ENCODE measurements at regions not wholly inside any gene's neighbourhood (a gene's known extent, or its start where the extent isn't known, plus 50 kb on each side); places are given as distances from the start of the nearest gene placed in this dataset.

GRCh38 chr2:175449616-175450015 is 268.1 kb upstream of the ATP5MC3 start:
- Mint-ChIP-seq H3K4me1 (ENCODE audit: low read depth) (no peaks in the 10 kb centered on the region), H3K4me3 (no peak overlapping the region), H3K27ac (no peak overlapping the region), H3K36me3 (ENCODE audit: low read depth) (no peaks in the 10 kb centered on the region), H3K27me3 (peaks cover 4% of the 10 kb centered on the region), H3K9me3 (no peaks in the 10 kb centered on the region)
- intact Hi-C loops (cut with micrococcal nuclease) = no loop called here
- POLR2A ChIA-PET = no interaction called here
- no peak for TF ChIP-seq CTCF (IDR thresholded peaks at IDR 0.05)
- CTCF ChIA-PET = no interaction called here
- DNase-seq (no peak), ATAC-seq (no peak)

- CTCF ChIA-PET = no interaction called here
- Mint-ChIP-seq H3K4me3 (no peak overlapping the region), H3K27me3 (peaks cover 3% of the 10 kb centered on the region), H3K9me3 (no peaks in the 10 kb centered on the region), H3K36me3 (ENCODE audit: low read depth) (no peaks in the 10 kb centered on the region), H3K27ac (no peak overlapping the region), H3K4me1 (ENCODE audit: low read depth) (no peaks in the 10 kb centered on the region)
- intact Hi-C loops (cut with micrococcal nuclease) = no loop called here
- POLR2A ChIA-PET = no interaction called here
- ATAC-seq (no peak), DNase-seq (no peak)
- TF ChIP-seq CTCF (IDR thresholded peaks at IDR 0.05) = no peak
These were observed 264.7 kb upstream of the ATP5MC3 start for GRCh38 chr2:175446201-175446600.

GRCh38 chr2:175445281-175445680 is 263.8 kb upstream of the ATP5MC3 start:
- Mint-ChIP-seq H3K4me3 (no peak overlapping the region), H3K27me3 (peaks cover 4% of the 10 kb centered on the region), H3K4me1 (ENCODE audit: low read depth) (no peaks in the 10 kb centered on the region), H3K9me3 (no peaks in the 10 kb centered on the region), H3K36me3 (ENCODE audit: low read depth) (no peaks in the 10 kb centered on the region), H3K27ac (no peak overlapping the region)
- intact Hi-C loops (cut with micrococcal nuclease) = no loop called here
- CTCF ChIA-PET = no interaction called here
- no peak for DNase-seq
- TF ChIP-seq CTCF (IDR thresholded peaks at IDR 0.05) = no peak
- no peak for ATAC-seq
- POLR2A ChIA-PET = no interaction called here

GRCh38 chr2:175442441-175442840 is 260.9 kb upstream of the ATP5MC3 start:
- POLR2A ChIA-PET = no interaction called here
- CTCF ChIA-PET = no interaction called here
- DNase-seq = no peak
- TF ChIP-seq CTCF (IDR thresholded peaks at IDR 0.05) = no peak
- H3K27me3 Mint-ChIP-seq = peaks cover 4% of the 10 kb centered on the region
- no peak for ATAC-seq
- no peaks in the 10 kb centered on the region for H3K9me3 Mint-ChIP-seq
- no peak overlapping the region for H3K4me3 Mint-ChIP-seq
- intact Hi-C loops (cut with micrococcal nuclease) = no loop called here
- H3K27ac Mint-ChIP-seq = no peak overlapping the region
- H3K36me3 Mint-ChIP-seq (ENCODE audit: low read depth) = no peaks in the 10 kb centered on the region
- no peaks in the 10 kb centered on the region for H3K4me1 Mint-ChIP-seq (ENCODE audit: low read depth)

GRCh38 chr2:175441181-175441761 is 259.8 kb upstream of the ATP5MC3 start:
- CTCF ChIA-PET = no interaction called here
- intact Hi-C loops (cut with micrococcal nuclease) = no loop called here

More at GRCh38 chr2:175441181-175441761, 259.8 kb upstream of the ATP5MC3 start:
- H3K27me3 Mint-ChIP-seq = peaks cover 6% of the 10 kb centered on the region
- POLR2A ChIA-PET = no interaction called here
- H3K36me3 Mint-ChIP-seq (ENCODE audit: low read depth) = no peaks in the 10 kb centered on the region
- no peak overlapping the region for H3K27ac Mint-ChIP-seq
- no peaks in the 10 kb centered on the region for H3K4me1 Mint-ChIP-seq (ENCODE audit: low read depth)
- DNase-seq (no peak), ATAC-seq (no peak)
- no peaks in the 10 kb centered on the region for H3K9me3 Mint-ChIP-seq
- no peak for TF ChIP-seq CTCF (IDR thresholded peaks at IDR 0.05)
- no peak overlapping the region for H3K4me3 Mint-ChIP-seq

Measured in activated CD8-positive, alpha-beta T cell treated with anti-CD3 and anti-CD28 coated beads for 36 hours (primary cell).